ENCODE measurements at regions not wholly inside any gene's neighbourhood (a gene's known extent, or its start where the extent isn't known, plus 50 kb on each side); places are given as distances from the start of the nearest gene placed in this dataset.

- TF ChIP-seq REST (IDR thresholded peaks at IDR 0.05) (no peak), FOXA1 (IDR thresholded peaks at IDR 0.05) (no peak), EGR1 (IDR thresholded peaks at IDR 0.05; ENCODE audit: low read depth in 2 of 2) (no peak)
Observed at GRCh38 chr10:128432011-128432410, 305.8 kb upstream of the MKI67 start (continued).

- Histone ChIP-seq H3K4me3 (ENCODE audit: low read depth in 1 of 3, low read length in 3 of 3) (no peak overlapping the region), H3K4me1 (ENCODE audit: control insufficient read depth in 4 of 4, insufficient read depth in 4 of 4, low read length in 3 of 4) (no peaks in the 10 kb centered on the region), H3K9ac (ENCODE audit: low read depth in 1 of 2, low read length in 2 of 2) (no peak overlapping the region), H3K36me3 (ENCODE audit: control insufficient read depth in 4 of 4, insufficient read depth in 3 of 4, low read depth in 1 of 4, low read length in 3 of 4) (no peaks in the 10 kb centered on the region), H3K27ac (ENCODE audit: low read depth in 1 of 2, low read length in 2 of 2) (no peak overlapping the region), H3K27me3 (ENCODE audit: control insufficient read depth in 4 of 4, insufficient read depth in 4 of 4, low read length in 3 of 4) (peaks cover 0 to under 1% (median 0%) of the 10 kb centered on the region in 4 donors), H3K9me3 (ENCODE audit: control insufficient read depth in 4 of 4, low read length in 3 of 4) (no peaks in the 10 kb centered on the region)
- DNase-seq (ENCODE audit: low spot score): no peak
- WGBS: 89% methylated on average over 6 of the region's 6 CpGs
- TF ChIP-seq REST (IDR thresholded peaks at IDR 0.05): no peak
- no peak for TF ChIP-seq SP1 (IDR thresholded peaks at IDR 0.05)
- no peak for TF ChIP-seq EGR1 (IDR thresholded peaks at IDR 0.05; ENCODE audit: low read depth in 2 of 2)
- TF ChIP-seq GABPA (IDR thresholded peaks at IDR 0.05 in 1 of 2, conservative IDR thresholded peaks at IDR 0.05 in 1 of 2): no peak
- TF ChIP-seq FOXA2 (IDR thresholded peaks at IDR 0.05): no peak
- TF ChIP-seq HNF4A (conservative IDR thresholded peaks at IDR 0.05): no peak
- no peak for TF ChIP-seq MAX (IDR thresholded peaks at IDR 0.05)
- TF ChIP-seq HNF4G (IDR thresholded peaks at IDR 0.05): no peak
- no peak for TF ChIP-seq JUND (IDR thresholded peaks at IDR 0.05)
- no peak for TF ChIP-seq NR2F2 (IDR thresholded peaks at IDR 0.05)
Observed at GRCh38 chr10:128432423-128432822, 306.2 kb upstream of the MKI67 start.

- Histone ChIP-seq H3K27ac (ENCODE audit: low read depth in 1 of 2, low read length in 2 of 2) (no peak overlapping the region), H3K9me3 (ENCODE audit: control insufficient read depth in 4 of 4, low read length in 3 of 4) (no peaks in the 10 kb centered on the region), H3K4me3 (ENCODE audit: low read depth in 1 of 3, low read length in 3 of 3) (no peak overlapping the region), H3K9ac (ENCODE audit: low read depth in 1 of 2, low read length in 2 of 2) (no peak overlapping the region), H3K27me3 (ENCODE audit: control insufficient read depth in 4 of 4, insufficient read depth in 4 of 4, low read length in 3 of 4) (no peaks in the 10 kb centered on the region), H3K4me1 (ENCODE audit: control insufficient read depth in 4 of 4, insufficient read depth in 4 of 4, low read length in 3 of 4) (no peaks in the 10 kb centered on the region), H3K36me3 (ENCODE audit: control insufficient read depth in 4 of 4, insufficient read depth in 3 of 4, low read depth in 1 of 4, low read length in 3 of 4) (no peaks in the 10 kb centered on the region)
- no peak for DNase-seq (ENCODE audit: low spot score)
- 68% methylated on average over 6 of the region's 6 CpGs for WGBS
- TF ChIP-seq NR2F2 (IDR thresholded peaks at IDR 0.05) (no peak), FOXA1 (IDR thresholded peaks at IDR 0.05) (no peak), GABPA (IDR thresholded peaks at IDR 0.05 in 1 of 2, conservative IDR thresholded peaks at IDR 0.05 in 1 of 2) (no peak), TAF1 (conservative IDR thresholded peaks at IDR 0.05) (no peak), YY1 (IDR thresholded peaks at IDR 0.05) (no peak), CTCF (IDR thresholded peaks at IDR 0.05; ENCODE audit: low read depth, low read length, missing input control) (no peak), JUND (IDR thresholded peaks at IDR 0.05) (no peak), EGR1 (IDR thresholded peaks at IDR 0.05; ENCODE audit: low read depth in 2 of 2) (no peak)
Observed at GRCh38 chr10:128435811-128436210, 309.6 kb upstream of the MKI67 start.

Data from liver (tissue), 8 donors.